ENCODE measurements at regions not wholly inside any gene's neighbourhood (a gene's known extent, or its start where the extent isn't known, plus 50 kb on each side); places are given as distances from the start of the nearest gene placed in this dataset.

- no peak overlapping the region for H3K4me3 ChIP-seq (replicated peaks; ENCODE audit: low read depth, low read length)
- no peaks in the 10 kb centered on the region for H3K36me3 ChIP-seq (ENCODE audit: control insufficient read depth, insufficient read depth, low read length)
- no peaks in the 10 kb centered on the region for H3K27me3 ChIP-seq (replicated peaks; ENCODE audit: control insufficient read depth, insufficient read depth, low read length)
- TF ChIP-seq CTCF (IDR thresholded peaks at IDR 0.05; ENCODE audit: insufficient read depth, low read length, poor library complexity, severe bottlenecking), result no peak
- DNase-seq (ENCODE audit: extremely low read depth, insufficient read length), result no peak
Measured at GRCh38 chr21:28464988-28465387, 527.7 kb downstream of the LTN1 start.

- H3K36me3 ChIP-seq (ENCODE audit: control insufficient read depth, insufficient read depth, low read length), result no peaks in the 10 kb centered on the region
- no peak for DNase-seq (ENCODE audit: extremely low read depth, insufficient read length)
- TF ChIP-seq CTCF (IDR thresholded peaks at IDR 0.05; ENCODE audit: insufficient read depth, low read length, poor library complexity, severe bottlenecking), result no peak
- no peak overlapping the region for H3K4me3 ChIP-seq (replicated peaks; ENCODE audit: low read depth, low read length)
- H3K27me3 ChIP-seq (replicated peaks; ENCODE audit: control insufficient read depth, insufficient read depth, low read length), result no peaks in the 10 kb centered on the region
Measured at GRCh38 chr21:28464095-28464494, 528.6 kb downstream of the LTN1 start.

GRCh38 chr21:28459193-28459592 lies 533.5 kb downstream of the LTN1 start:
- DNase-seq (ENCODE audit: extremely low read depth, insufficient read length), result no peak
- H3K27me3 ChIP-seq (replicated peaks; ENCODE audit: control insufficient read depth, insufficient read depth, low read length), result no peaks in the 10 kb centered on the region
- TF ChIP-seq CTCF (IDR thresholded peaks at IDR 0.05; ENCODE audit: insufficient read depth, low read length, poor library complexity, severe bottlenecking), result no peak
- H3K4me3 ChIP-seq (replicated peaks; ENCODE audit: low read depth, low read length), result no peak overlapping the region
- H3K36me3 ChIP-seq (ENCODE audit: control insufficient read depth, insufficient read depth, low read length), result no peaks in the 10 kb centered on the region

- DNase-seq (ENCODE audit: extremely low read depth, insufficient read length), result no peak
- no peak for TF ChIP-seq CTCF (IDR thresholded peaks at IDR 0.05; ENCODE audit: insufficient read depth, low read length, poor library complexity, severe bottlenecking)
- no peaks in the 10 kb centered on the region for H3K27me3 ChIP-seq (replicated peaks; ENCODE audit: control insufficient read depth, insufficient read depth, low read length)
- no peaks in the 10 kb centered on the region for H3K36me3 ChIP-seq (ENCODE audit: control insufficient read depth, insufficient read depth, low read length)
- H3K4me3 ChIP-seq (replicated peaks; ENCODE audit: low read depth, low read length), result no peak overlapping the region
Measured at GRCh38 chr21:28458446-28458845, 534.2 kb downstream of the LTN1 start.

GRCh38 chr21:28455253-28455600 lies 537.5 kb downstream of the LTN1 start:
- no peaks in the 10 kb centered on the region for H3K27me3 ChIP-seq (replicated peaks; ENCODE audit: control insufficient read depth, insufficient read depth, low read length)

More at GRCh38 chr21:28455253-28455600, 537.5 kb downstream of the LTN1 start:
- TF ChIP-seq CTCF (IDR thresholded peaks at IDR 0.05; ENCODE audit: insufficient read depth, low read length, poor library complexity, severe bottlenecking), result no peak
- no peak overlapping the region for H3K4me3 ChIP-seq (replicated peaks; ENCODE audit: low read depth, low read length)
- H3K36me3 ChIP-seq (ENCODE audit: control insufficient read depth, insufficient read depth, low read length), result no peaks in the 10 kb centered on the region
- DNase-seq (ENCODE audit: extremely low read depth, insufficient read length), result no peak
